ENCODE measurements at regions not wholly inside any gene's neighbourhood (a gene's known extent, or its start where the extent isn't known, plus 50 kb on each side); places are given as distances from the start of the nearest gene placed in this dataset.

- TF ChIP-seq CTCF (IDR thresholded peaks at IDR 0.05; ENCODE audit: low read depth, low read length) (no peak), EZH2phosphoT487 (IDR thresholded peaks at IDR 0.05; ENCODE audit: low read depth) (no peak)
Observed at GRCh38 chr3:76765511-76765910, 274.4 kb upstream of the ROBO2 start.

Measured in OCI-LY3 (cell line).